HG03159 (cell line): ENCODE measurements at regions not wholly inside any gene's neighbourhood (a gene's known extent, or its start where the extent isn't known, plus 50 kb on each side); places are given as distances from the start of the nearest gene placed in this dataset.

Source experiments
- ATAC-seq: cut with Tn5 transposase; IDR thresholded peaks from one replicate; pipeline ENCODE4 v1.9.1; 2021; ENCODE audit warnings: mild to moderate bottlenecking, moderate library complexity; ENCODE audit not compliant: unreplicated experiment

DNA sequence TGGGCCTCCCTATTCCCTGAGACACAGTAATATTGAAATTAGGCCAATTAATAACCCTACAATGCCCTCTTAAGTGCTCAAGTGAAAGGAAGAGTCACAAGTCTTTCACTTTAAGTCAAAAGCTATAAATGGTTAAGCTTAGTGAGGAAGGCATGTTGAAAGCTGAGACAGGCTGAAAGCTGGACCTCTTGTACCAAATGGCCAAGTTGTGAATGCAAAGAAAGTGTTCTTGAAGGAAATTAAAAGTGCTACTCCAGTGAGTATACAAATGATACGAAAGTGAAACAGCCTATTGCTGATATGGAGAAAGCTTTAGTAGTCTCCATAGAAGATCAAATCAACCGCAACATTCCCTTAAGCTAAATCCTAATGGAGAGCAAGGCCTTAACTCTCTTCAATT is 140.8 kb downstream of the PTCSC3 start:
- no peak for ATAC-seq

GRCh38 chr14:36028665-36029064 is 147.9 kb downstream of the PTCSC3 start:
- ATAC-seq = no peak

- ATAC-seq = no peak
Observed at GRCh38 chr14:36028218-36028617, 148.3 kb downstream of the PTCSC3 start.

- ATAC-seq = no peak
Observed at GRCh38 chr14:36027354-36027753, 149.2 kb downstream of the PTCSC3 start.

DNA sequence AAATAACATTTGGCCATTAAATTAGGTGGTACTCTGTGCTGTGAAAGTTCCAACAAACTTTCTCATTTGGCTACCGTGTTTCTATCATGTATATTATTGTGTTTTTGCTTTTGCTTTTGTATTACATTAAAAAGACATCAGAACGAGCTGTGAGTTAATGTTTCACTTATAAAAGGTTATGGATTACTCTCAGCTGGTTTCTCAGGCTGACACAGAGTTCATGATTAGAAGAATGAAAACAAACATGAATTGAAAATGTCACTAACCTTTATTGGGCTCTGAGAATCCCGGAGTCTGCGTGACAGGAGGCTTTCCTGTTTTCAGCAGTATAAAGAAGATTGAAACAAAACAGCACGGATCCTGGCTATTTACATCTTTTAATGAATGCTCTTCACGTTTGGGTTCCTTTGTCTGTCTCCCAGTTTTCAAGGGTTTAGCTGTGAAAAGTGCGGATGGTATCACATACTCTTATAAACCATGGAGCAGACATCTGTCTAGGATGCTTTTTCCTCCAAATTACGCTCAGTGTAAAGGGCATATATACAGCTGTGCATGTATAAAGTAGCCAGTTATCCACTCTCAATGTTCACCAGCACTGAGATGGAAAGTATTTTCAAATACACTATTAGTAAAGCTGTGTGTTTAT is 153.6 kb downstream of the PTCSC3 start:
- no peak for ATAC-seq

DNA sequence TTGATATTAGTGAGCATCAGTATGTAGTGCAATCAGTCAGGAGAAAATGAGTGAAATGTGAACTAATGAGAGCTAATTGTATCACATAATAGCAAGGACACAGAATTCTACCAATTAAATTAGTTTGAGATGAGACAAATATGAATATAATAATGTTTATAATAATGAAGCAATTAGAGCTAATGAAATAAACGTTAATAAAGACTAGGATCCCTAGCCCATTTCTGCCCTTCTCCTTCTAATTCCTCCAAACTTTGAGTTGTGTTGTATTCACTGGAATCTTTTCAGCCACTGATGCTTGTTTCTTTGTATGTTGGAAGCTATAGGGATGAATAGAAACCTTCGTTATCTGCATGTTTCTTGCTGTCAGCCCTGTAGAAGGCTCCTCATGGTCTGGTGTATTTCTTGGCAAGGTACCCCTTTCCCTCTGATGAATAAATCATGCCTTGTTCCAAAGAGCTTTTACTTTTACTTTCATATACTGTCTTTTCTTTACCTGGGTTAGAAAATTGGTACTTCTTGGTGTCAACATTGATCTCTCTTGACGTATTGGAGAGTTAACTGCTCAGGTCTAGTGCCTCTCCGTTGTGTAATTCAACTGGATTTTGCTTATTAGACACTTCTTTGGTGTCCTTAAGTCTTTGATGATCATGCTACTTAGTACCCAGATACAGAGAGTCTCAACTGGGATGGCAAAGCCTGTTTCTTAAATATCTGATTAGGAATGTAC is 154.8 kb downstream of the PTCSC3 start:
- peak; percentile 31 for ATAC-seq

DNA sequence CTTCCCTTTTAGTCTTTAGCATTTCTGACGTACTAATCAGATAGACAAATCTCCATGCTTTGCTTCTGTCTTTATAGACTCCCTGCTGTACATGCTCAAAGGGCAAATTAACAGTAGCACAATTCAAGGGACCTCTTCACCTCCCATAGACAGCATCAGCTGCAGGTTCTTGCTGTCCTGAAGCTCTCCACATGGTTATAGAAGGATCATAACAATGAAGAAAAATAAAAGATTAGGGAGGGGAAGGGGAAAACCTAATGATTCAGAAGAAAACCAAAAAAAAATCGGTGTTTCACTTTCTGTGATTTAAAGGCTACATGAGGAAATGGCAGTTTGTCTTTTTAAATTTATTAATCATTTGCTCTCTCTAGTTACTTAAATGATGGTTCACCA is 155.5 kb downstream of the PTCSC3 start:
- ATAC-seq = peak; percentile 56

DNA sequence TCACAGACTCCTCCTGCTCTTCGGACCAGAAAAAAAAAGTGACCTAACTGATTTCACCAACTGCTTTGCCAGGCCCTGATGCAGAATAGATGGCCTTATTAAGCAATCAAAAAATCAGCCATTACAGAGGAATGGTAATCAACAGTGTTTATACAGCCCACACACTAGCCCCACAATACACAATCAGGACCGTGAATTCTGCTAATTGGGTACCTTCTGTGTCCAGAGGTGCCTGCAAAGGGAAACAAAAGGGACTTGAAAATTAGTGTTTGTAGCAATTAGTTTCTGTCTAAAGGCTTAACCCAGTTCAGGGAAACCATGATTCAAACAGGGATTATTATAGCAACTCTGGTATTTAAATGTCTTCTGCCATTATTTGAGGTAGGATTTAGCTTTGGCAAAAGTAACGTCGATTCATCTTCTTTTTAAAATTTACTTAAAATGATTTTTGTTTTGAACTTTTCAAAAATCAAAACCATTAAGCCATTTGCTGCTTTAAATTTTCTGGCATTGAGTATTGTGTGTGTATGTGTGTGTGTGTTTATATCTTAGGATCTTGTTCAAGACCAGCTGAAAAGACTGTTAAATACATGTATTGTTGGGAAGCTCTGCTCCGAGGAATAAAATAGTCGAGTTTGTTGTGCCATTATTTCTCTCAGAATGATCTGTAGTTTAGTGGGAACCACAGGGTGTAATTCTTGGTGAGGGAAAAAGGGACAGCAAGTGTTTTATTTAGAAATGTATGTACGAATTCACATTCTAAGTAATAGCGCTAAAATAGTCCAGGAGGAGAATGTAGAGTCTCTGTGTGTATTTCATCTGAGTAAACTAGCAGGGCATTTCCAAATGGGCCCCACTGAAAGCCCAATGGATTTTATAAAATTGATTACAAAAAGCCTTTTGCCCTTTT is 156.1 kb downstream of the PTCSC3 start:
- ATAC-seq = no peak

DNA sequence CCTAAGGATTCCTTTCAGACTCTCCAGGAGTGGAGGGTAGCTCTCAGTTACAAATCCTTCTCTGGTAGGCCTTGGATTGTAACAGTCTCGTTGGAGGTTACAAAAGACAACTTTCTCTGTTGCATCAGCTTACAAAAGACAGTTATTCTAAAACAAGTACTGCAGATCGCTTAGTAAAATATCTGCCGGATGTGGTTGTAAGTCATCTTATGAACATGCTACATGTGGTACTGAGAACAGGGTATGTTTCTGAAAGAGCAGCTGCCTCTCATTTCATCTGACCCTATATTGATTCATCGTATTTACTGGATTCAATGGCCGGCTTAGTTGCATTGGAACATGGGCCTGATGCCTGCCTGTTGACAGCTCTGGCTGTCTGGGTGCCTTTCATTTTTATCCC is 157.4 kb downstream of the PTCSC3 start:
- ATAC-seq = no peak

- ATAC-seq = no peak
Observed at GRCh38 chr14:36014236-36014635, 162.3 kb downstream of the PTCSC3 start.

GRCh38 chr14:36013483-36013882 is 163.0 kb downstream of the PTCSC3 start:
- no peak for ATAC-seq

DNA sequence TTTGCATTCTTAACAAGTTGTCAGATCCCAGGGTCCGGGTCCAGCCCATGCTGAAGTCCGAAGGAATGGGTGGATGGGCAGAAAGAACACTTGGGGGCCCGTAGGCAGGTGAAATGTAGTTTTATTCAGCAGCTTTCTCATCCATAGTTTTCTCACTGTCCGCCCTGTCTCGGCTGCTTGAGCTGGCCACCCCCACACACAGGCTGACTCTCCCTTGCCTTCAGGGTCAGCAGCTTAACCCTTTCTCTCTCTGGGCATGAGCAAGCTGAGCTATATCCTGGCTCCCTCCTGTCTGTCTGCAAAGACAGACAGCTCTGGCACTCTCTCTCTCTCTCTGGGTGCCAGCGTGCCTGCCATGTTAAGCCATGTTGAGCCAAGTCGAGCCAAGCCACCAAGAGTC is 163.9 kb downstream of the PTCSC3 start:
- ATAC-seq = no peak

DNA sequence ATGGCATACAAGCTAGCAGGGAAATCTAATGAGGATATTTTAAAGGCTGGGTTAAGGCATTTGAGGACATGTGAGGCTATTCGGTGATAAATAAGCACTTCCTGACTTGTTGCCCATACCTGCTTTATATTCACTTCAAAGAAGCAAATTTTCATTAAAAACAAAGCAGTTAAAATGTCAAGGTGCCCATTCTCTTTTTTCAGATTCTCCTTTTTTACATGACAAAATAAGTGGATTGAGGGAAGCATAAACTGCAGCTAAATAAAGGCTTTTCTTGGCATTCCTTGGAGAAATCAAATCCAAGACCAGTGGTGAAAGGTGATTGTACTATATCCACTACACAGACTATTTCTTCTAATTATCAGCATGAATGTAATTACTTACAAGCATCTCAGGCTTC is 166.9 kb downstream of the PTCSC3 start:
- no peak for ATAC-seq

- ATAC-seq = no peak
Observed at GRCh38 chr14:36006623-36007022, 169.9 kb downstream of the PTCSC3 start.

DNA sequence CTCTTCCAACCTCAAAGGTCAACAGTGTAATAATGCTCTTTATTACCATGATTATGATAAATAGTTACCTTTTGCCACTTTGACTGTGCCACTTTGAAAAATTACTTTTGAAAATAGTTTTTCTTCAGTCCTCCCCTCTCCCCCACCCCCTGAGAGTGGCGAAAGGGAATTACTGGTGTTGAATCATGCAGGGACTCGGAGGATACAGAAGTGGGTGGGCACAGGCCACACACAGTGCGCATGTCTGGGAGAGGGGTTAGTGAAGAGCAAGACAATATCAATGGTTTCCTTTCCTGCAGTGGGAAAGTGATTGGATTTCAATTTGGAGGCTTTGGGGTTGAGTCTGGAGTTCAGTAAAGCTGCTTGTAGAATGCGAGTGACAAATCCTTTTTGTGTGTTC is 170.9 kb downstream of the PTCSC3 start:
- no peak for ATAC-seq

GRCh38 chr14:36001936-36002335 is 174.6 kb downstream of the PTCSC3 start:
- no peak for ATAC-seq

- ATAC-seq = no peak
Observed at GRCh38 chr14:35999294-35999693, 173.2 kb downstream of the BRMS1L start.

DNA sequence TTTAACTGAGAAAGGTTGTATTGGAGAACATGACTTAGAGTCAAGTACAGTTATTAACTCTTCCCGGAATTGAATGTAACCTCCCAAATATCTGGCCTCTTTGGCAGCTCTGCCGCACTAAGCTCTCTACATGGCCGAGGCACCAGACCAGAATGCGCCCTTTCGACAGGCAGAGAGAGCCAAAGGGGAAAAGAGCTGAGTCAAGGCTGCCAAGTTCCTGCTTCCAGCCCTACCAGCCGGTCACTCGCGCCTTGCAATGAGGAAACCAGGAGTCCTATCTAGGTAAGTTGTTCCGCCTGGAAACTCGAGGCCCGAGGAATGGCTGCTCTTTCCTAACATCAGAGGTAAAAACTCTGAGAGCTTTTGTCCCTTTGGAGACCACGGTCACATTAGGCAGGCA is 172.2 kb downstream of the BRMS1L start:
- no peak for ATAC-seq

DNA sequence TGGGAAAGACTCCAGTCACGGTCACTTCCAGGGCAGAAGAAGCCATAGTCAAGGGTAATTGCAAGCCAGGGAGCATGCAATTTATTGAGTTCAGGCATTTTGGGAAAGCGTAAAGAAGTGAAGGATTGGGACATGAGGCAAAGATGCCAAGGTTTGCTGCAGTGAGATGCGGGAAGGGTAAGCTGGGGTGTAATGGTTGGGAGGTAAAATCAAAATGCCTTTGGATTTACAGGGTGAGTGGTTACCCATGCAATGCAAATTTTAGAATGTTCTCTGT is 167.5 kb downstream of the BRMS1L start:
- ATAC-seq = no peak

DNA sequence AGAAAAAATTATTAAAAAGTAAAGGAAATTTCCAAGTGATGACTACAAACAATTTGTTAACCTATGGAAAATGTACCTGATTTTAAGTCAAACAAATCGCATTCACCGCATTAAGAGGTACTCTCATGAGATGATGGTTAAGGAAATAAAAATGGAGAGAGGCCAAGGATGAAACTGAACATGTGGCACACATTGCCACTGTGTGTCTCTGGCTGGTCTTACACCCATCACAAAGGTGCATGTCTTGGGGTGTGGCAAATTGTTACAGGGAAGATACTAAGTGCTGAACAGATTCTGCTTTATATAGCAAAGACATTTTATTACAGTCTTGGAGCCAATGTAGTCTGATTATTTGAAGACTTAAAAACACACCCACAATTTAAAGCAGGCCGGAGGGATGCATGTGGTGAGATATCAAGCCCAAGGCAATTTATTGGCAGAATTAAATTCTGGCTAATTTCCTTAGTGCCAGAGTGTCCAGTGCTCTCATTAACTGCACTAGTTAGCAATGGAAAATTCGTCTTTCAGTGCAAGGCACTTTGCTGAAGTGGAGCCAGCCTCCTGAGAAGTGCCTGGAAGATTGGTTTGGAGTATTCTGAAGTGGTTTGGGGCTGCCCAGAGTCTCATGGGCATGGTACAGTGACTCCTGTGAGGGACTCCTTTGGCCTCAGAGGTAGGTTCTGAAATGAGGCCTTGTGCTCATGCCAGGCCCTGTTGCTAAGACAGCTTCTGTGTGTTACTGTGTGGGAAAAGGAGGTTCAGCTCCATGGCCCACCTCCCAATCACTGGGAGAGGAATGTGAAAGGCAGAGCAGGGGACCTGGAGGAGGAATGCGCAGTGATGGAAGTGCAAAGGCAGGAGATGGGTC is 166.9 kb downstream of the BRMS1L start:
- ATAC-seq = no peak

DNA sequence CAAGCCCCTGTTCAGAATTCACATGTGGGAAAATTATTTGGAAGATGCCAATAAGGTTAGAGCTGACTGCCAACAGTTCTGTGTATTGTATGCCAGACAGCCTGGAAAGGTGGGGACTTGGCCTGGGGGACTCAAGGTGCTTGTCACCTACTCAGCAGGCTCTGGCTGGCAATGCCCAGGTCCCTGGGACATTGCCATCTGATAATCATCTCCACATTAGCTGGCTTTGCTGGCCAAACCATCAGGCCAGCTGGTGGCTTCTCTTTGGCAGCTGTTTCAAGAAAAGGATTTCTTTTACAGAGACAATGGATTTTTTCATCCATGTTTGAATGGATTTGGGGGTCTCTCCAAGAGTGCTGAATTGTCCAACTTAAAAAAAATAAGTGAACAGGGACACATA is 165.2 kb downstream of the BRMS1L start:
- ATAC-seq = no peak
